Posterior vena cava (tissue), 2 donors: ENCODE measurements at regions not wholly inside any gene's neighbourhood (a gene's known extent, or its start where the extent isn't known, plus 50 kb on each side); places are given as distances from the start of the nearest gene placed in this dataset.

Source experiments
- DNase-seq: peaks from one replicate; pipeline ENCODE4 v3.0.0-alpha.2; 2020; ENCODE audit warnings: low spot score
- intact Hi-C, 2 donors: fragments of 100-400 bp; cut with DNase I; formaldehyde crosslinking; loops; one replicate each; pipeline versions ENCODE4 v1.14.1 to v1.14.2; 2022 to 2023
- donor health status: DM: yes; HTN: yes; CAD: no.
- donor health status: DM: yes; HTN: yes; CAD: no.

DNA sequence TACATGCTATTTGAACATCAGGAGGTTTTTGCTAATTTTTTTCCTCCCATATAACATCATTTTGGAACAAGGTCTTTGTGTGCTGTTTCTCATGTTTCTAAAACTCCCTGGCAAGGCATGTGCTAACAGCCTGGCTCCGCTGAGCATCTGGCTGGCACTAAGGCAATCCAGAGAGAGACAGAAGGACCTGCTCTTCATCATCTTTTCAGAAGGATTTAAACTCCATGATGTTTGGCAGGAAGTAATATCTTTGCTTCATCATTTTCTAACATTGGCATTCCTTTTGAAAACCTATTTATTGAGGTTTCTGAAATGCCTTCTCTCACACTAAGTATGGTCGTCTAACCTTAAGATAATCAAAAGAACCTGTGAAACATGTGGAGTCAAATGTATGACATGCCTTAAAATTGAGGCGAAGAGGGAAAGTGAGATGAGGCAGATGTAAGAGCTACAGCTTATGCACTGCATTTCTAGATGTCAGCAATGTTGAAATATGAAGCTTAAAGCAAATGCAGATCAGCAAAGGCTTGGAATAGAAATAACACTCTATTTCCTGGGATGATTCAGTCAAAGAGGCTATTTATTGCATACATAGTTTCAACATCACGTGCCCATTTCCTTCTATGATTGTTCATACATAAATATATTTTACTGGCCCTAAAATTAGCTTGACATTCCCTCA is 592.0 kb downstream of the ZNF385D start:
- intact Hi-C loops, result no loop called here

GRCh38 chr3:21154911-21155310 is 596.1 kb downstream of the ZNF385D start:
- intact Hi-C loops, result no loop called here
- no peak for DNase-seq

More for the DNA sequence above, 592.0 kb downstream of the ZNF385D start:
- no peak for DNase-seq

DNA sequence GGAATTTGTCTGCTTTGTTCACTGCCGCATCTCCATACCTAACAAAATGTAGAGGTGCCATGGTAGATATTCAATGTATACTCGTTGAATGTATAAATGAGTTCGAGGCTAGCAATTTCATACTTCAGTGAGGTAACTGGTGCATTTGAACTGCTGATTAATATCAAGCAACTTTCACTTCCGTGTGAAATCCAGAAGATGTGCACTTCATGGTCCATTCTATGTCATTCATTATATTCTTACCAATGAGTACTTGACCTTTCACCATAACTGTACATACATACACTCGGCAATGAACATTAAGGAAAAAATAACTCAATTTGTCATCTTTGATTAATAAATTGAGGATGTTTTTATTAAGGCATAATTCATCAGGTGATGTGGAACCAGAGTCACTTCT is 598.5 kb downstream of the ZNF385D start:
- DNase-seq, result no peak

DNA sequence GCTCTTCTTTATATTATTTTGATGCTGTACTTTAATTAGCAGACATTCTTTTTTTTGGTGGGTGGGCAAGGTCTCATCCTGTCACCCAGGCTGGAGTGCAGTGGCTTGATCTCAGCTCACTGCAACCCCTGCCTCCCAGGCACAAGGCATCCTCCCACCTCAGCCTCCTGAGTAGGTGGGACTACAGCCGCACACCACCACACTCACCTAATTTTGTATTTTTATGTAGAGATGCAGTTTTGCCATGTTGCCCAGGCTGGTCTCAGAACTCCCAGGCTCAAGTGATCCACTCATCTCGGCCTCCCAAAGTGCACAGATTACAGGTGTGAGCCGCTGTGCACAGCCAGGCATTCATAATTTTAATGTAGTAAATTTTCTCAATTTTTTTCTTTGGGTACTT is 608.1 kb downstream of the ZNF385D start:
- DNase-seq, result no peak
- intact Hi-C loops, result no loop called here

More for the DNA sequence above, 598.5 kb downstream of the ZNF385D start:
- intact Hi-C loops, result no loop called here

GRCh38 chr3:21142031-21142430 is 609.0 kb downstream of the ZNF385D start:
- DNase-seq, result no peak
- intact Hi-C loops, result no loop called here

DNA sequence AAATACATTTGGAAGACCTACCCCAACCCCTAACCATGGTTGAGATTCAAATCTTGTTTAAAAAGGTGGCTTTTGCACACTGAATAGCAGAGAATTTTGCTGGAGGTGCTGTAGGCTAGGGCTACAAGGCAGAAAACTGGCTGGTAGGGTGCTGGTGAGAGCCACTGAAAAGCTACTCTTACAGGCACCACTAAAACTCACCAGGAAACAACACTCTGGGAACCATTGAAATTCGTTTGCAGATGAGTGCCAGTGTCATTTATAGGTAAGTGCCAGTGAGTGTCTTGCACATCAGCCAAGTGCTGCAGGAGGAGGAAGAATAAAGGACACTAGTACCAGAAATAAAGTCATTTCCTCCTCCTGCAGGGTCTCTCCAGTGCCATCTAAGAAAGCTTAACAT is 610.2 kb downstream of the ZNF385D start:
- DNase-seq, result no peak
- intact Hi-C loops, result no loop called here

- intact Hi-C loops, result no loop called here
- no peak for DNase-seq
Observed at GRCh38 chr3:21138085-21138484, 612.9 kb downstream of the ZNF385D start.

- intact Hi-C loops, result no loop called here
- no peak for DNase-seq
Observed at GRCh38 chr3:21132896-21133295, 618.1 kb downstream of the ZNF385D start.

- DNase-seq, result no peak
- intact Hi-C loops, result no loop called here
Observed at GRCh38 chr3:21120826-21121225, 630.2 kb downstream of the ZNF385D start.

- intact Hi-C loops, result no loop called here
- no peak for DNase-seq
Observed at GRCh38 chr3:21117370-21117769, 633.6 kb downstream of the ZNF385D start.

DNA sequence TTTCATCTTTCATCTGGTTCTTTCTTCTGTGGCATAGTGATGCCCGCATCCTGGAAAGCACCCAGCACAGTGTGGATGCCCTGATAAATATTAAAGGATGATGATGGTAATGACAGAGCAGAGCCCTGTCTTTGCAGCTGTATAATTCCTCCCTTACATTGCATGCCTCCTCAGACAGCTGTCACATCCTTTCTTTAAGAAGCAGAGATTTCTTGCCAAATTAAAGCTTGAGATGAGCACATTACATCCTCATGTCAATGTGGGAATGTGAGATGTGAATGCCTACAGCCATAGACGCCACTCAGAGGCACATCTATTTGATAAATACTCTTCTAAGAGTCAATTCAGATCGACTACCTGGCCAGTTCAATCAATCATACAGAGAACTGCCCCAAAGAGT is 642.0 kb downstream of the ZNF385D start:
- DNase-seq, result no peak
- intact Hi-C loops, result no loop called here

DNA sequence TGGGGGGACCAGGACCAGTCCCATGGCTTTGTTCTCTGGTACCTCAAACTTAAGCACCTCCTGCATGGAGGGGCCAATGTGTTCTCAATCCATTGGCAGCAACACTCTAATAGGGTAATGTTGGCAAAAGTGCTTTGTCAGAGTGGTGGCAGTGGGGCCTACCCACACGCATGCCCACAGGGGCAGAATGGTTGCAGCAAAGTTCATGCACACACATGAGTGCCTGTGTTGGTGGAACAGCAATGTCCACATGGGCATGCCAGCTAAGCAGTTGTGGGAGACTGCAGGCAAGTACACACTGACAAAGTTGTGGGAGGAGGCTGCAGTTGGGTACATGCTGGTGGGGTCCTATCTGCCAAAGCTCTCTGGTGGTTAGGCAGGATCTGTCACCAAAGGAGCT is 645.2 kb downstream of the ZNF385D start:
- intact Hi-C loops, result no loop called here

DNA sequence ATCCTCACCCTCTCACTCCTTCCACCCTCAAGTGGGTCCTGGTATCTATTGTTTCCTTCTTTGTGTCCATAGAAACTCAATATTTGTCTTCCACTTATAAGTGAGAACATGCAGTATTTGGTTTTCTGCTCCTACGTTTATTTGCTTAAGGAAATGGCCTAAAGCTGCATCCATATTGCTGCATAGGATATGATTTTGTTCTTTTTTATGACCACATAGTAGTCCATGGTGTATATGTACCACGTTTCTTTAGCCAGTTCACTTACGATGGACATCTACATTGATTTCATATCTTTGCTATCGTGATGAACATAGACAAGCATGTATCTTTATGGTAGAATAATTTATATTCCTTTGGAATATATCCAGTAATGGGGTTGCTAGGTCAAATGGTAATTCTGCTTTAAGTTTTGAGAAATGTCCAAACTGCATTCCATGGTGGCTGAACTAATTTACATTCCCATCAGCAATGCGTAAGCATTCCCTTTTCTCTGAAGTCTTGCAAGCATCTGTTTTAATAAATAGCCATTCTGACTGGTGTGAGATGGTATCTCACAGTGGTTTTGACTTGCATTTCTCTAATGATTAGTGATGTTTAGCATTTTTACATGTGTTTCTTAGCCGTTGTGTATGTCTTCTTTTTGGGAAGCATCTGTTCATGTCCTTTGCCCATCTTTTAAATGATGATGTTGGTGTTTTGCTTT is 650.2 kb downstream of the ZNF385D start:
- intact Hi-C loops, result no loop called here

More for the DNA sequence above, 645.2 kb downstream of the ZNF385D start:
- no peak for DNase-seq

DNA sequence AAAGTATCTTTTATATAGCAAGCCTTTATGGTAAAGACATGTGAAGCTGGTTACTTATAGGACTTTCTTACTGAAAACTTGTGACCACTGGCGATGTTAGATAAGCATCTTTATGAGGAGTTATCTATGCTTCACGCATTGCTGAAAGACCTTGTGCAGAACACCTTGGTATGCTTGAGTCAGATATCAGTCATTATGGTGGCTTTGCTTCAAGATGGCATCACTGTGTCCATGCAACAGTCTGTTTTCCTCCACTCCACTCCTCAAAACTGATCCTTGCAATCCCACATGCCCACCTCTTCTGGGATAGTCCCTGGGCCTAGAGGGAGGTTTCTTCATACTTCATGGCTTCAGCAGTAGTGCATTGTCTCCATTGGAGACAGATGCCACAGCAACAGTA is 656.3 kb downstream of the ZNF385D start:
- no peak for DNase-seq
- intact Hi-C loops, result loop anchor here in 1 of 2 donors (5.0 kb wide), 1 partner anchor 1663 kb away; no protein-coding TSS in a partner anchor

More for the DNA sequence above, 650.2 kb downstream of the ZNF385D start:
- no peak for DNase-seq

- intact Hi-C loops, result no loop called here
- no peak for DNase-seq
Observed at GRCh38 chr3:21073561-21073960, 677.4 kb downstream of the ZNF385D start.

GRCh38 chr3:21067031-21067813 is 683.8 kb downstream of the ZNF385D start:
- intact Hi-C loops, result no loop called here
- DNase-seq, result no peak

GRCh38 chr3:21062831-21063294 is 688.1 kb downstream of the ZNF385D start:
- intact Hi-C loops, result no loop called here
- DNase-seq, result no peak

DNA sequence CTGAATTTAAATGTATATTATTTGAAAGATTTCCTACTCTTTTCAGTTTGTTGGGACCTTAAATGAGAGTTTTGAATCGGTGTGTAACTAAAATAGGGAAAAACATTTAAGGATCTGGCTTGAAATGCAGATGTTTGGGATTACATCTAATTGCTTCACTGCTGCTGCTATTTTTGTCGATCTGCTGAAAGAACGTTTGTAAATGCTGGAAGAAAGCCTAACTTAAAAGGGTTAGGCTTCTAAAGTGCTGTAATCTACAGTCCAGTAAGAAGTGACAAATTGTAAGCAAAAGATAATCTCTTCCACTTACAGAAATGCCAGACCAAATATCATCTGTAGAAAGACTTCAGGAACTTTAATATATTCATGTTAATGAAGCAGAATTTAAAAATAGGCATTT is 691.6 kb downstream of the ZNF385D start:
- DNase-seq, result no peak
- intact Hi-C loops, result no loop called here

GRCh38 chr3:21056293-21056692 is 694.7 kb downstream of the ZNF385D start:
- no peak for DNase-seq
- intact Hi-C loops, result no loop called here

GRCh38 chr3:21055015-21055414 is 696.0 kb downstream of the ZNF385D start:
- intact Hi-C loops, result no loop called here
- DNase-seq, result no peak
